IPS-18c (cell line): ENCODE measurements at regions not wholly inside any gene's neighbourhood (a gene's known extent, or its start where the extent isn't known, plus 50 kb on each side); places are given as distances from the start of the nearest gene placed in this dataset.
A peak's percentile ranks its signal among the peaks of the same experiment; 100 is the strongest.
"Not testable (repeated sequence)": the region's sequence is repeated elsewhere in the genome, so short reads cannot be mapped to it uniquely, and the experiment has no call there.

Source experiments
- H3K4me3 ChIP-seq: 2 replicates; pipeline ENCODE4 v1.7.0; 2013; ENCODE audit warnings: low read depth, mild to moderate bottlenecking, low read length, moderate library complexity; ENCODE audit not compliant: insufficient read depth
- H3K9me3 ChIP-seq: one replicate; pipeline ENCODE4 v1.6.1; 2013; ENCODE audit warnings: mild to moderate bottlenecking, low read length, moderate library complexity; ENCODE audit not compliant: control insufficient read depth, insufficient read depth

DNA sequence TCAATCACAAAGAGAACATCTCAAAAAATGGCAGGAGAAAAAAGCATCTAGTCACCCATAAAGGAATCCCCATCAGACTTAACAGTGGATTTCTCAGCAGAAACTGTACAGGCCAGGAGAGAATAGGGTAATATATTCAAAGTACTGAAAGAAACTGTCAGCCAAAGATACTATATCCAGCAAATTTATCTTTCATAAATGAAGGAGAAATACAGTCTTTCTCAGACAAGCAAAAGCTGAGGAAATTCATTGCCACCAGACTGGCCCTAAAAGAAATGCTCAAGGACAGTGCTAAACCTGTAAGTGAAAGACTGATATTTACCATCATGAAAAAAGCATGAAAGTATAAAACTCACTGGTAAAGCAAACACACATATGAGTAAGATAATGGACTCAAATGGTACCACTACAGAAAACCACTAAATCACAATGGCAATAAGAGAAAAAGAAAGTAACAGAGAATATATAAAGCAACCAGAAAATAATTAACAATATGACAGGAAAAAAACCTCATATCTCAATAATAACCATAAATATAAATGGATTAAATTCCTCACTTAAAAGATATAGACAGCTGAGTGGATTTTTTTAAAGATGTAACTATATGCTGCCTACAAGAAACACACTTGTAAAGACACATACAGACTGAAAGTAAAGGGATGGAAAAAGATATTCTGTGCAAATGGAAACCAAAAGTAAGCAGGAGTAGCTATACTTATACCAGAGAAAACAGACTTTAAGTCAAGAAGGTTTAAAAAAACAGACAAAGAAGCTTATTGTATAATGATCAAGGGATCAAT lies 83.4 kb upstream of the STK39 start:
- Histone ChIP-seq H3K9me3 (no peaks in the 10 kb centered on the region), H3K4me3 (no peak overlapping the region)

DNA sequence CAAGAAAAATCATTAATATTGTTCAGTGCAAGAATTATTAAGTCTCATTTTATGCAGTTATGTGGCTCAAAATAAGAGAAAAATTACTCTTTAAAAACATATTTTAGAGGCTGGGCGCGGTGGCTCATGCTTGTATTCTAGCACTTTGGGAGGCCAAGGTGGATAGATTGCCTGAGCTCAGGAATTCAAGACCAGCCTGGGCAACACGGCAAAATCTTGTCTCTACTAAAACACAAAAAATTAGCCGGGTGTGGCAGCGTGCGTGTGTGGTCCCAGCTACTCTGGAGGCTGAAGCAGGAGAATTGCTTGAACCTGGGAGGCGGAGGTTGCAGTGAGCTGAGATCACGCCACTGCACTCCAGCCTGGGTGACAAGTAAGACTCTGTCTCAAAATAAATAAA lies 87.9 kb upstream of the STK39 start:
- H3K4me3 ChIP-seq, H3K9me3 ChIP-seq: not testable (repeated sequence)

DNA sequence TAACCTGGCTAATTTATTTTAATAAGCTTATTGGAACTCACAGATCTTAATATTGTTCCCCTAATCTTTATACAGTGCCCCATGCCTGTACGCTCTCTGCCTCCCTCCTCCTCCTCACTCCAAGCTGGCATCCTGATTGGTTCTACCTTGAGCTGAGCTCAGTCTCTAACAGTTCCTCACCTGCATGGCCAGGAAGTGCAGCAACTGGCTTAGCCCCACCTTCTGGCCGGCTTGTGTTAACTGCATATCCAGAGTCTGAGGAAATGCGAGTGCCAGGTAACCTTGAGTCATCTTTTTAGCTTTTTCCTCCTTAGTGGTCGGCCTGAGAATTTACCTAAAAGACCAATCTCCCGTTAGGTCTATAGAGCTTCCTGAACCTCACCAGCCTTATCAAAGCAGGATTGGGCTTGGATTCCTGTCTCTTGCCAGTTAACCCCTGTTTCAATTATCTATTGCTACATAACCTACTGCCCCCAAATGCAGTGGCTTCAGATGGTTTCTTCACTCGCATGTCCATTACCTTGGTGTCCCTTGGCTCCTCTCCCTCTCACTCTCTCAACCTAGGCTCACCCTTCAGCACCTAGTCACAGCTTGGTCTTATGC lies 89.5 kb upstream of the STK39 start:
- H3K4me3 ChIP-seq = no peak overlapping the region
- no peaks in the 10 kb centered on the region for H3K9me3 ChIP-seq

DNA sequence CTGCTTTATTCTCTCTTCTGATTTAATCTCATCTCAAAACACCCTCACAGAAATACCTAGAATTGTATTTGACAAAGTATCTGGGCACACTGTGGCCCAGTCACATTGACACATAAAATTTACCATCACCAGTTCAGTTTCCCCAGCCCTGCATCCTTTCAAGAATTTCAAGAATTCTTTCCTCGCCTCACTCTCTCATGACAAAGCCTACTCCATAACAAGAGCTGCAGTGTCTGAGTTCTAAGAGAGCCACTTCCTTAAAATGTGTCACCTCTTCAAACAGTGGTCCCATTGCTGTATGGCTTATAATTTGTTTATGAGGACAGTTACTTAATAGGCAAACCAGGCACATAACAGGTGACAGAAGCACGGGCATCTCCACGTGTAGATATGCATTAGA lies 90.9 kb upstream of the STK39 start:
- H3K9me3 ChIP-seq = no peaks in the 10 kb centered on the region
- no peak overlapping the region for H3K4me3 ChIP-seq

DNA sequence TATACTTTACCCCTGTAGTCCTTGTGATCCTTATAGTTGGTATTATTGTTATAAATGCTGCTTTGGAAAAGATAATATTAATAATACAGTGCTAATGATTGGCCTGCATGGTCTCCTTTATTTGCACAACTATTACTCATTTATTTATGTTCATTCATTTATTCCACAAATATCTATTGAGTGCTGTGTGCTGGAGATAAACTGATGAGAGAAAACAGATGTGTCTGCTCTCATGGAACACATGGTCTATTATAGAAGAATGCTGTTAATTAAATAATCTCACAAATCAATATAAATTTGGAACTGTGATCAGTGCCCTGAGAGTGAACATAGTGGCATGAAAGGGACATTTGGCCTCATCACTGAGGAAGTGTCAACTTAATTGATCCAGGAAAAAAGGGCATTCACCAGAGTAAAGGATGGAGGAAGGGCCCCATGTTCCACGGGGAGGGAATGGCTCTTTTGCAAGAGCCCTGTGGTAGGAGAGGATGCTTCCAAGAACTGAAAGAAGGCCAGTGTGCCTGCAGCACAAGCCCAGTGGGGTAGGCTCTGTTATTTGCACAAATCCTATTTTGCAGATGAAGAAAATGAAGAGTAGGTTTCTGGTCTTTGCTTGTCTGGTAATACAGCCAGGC lies 91.5 kb upstream of the STK39 start:
- H3K4me3 ChIP-seq = no peak overlapping the region

DNA sequence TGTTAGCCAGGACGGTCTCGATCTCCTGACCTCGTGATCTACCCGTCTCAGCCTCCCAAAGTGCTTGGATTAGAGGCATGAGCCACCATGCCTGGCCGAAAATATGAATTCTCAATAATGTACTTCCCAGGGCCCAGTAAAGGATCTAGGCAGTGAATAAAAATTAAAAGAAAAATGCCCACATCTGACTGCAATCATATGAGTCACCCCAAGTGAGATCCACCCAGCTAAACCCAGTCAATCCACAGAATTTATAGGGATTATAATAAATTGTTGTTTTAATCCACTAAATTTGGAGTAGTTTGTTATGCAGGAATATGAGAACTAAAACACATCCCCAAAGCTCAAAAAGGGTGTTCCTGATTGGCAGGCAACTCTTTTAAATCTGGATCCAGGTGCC lies 93.5 kb upstream of the STK39 start:
- Histone ChIP-seq H3K9me3 (no peaks in the 10 kb centered on the region), H3K4me3 (no peak overlapping the region)

More for the DNA sequence above, 91.5 kb upstream of the STK39 start:
- no peaks in the 10 kb centered on the region for H3K9me3 ChIP-seq

DNA sequence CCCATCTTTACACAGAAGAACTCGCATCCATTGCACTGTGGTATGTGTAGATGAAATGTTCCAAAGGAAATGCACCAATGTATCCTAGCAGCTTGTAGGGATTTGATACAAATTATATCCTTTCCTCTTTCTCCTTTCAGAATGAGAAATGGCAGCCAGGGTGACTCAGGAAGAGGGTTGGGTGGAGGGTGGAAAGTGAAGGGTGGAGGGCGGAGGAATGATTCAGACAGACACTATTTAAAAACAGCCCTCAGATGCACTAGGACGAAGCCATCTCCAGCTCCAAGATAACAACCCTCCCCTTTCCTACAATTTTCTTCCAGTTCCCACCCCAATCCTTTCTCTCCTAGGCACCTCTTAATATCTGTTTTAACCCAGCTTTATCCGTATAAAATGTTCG lies 96.2 kb upstream of the STK39 start:
- H3K4me3 ChIP-seq = no peak overlapping the region
- no peaks in the 10 kb centered on the region for H3K9me3 ChIP-seq

DNA sequence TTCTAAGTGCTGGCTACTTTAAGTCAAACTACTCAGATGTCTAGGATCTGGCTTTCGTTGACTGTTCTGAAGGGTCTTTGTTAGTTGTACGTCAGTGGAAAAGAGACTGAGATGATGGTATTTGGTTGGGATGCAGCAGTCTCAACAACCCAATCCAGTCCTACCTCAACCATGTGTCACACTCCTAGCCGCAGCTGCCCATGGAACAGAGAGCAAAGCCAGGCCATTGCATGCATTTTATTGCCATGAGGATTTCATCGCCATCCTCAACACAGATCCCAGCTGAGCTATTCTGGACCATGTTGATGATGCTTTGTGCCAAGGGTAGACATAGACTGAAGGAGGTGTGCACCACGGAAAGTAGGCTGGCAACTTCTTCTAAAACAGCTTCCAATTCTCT lies 97.3 kb upstream of the STK39 start:
- Histone ChIP-seq H3K9me3 (no peaks in the 10 kb centered on the region), H3K4me3 (no peak overlapping the region)

DNA sequence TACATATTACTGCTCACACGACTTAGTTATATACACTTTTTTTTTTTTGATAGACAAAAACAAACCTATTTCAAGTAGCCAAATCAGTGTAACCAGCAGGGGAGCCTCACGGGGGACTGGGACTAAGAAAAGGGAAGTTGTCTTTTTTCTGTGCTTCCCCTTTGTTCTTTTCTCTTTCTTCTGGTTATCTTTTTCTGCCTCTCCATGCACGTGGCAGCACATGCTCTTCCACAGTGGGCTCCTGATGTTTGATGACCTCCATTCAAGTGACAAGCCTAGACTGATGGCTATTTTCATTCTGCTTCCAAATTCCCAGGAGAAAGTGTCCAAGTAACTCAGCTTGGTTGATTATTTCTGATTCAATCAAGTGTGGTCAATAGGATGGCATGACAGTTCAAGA lies 98.2 kb upstream of the STK39 start:
- Histone ChIP-seq H3K9me3 (no peaks in the 10 kb centered on the region), H3K4me3 (no peak overlapping the region)

DNA sequence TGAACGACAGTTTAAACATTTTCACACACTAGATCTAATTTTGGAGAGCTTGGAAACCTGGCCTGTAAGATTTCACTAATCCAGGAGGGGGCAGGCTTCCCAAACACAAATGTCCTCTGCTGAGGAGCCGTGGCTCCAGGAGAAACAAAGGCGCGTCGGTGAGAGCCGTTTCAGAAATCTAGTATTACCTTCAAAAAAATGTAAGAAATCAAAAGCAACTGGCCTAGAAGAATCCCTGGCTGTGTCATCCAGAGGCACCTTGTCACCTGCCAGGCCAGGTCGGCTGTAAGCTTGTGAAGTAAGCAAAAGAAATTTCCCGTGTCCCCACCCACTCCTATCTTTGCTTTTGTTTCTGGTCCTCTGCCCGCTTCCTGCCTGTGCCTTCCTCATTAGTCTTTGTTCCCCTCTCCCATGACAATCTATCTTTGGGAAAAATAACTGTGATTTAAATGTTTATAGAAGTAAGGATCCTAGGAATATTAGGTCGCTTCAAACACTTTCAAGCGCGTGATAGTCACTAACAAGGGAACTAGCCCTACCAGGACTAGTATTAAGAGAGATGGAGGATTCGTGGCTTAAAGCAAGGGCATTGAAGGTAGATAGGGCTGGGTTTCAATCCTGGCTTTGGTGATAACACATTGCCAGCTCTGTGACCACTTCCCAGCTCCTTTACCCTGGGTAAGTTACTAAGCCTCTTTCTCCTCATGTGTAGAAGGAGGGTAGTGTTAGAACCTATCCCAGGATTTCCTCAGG lies 99.5 kb upstream of the STK39 start:
- H3K4me3 ChIP-seq = peak overlapping the region; percentile 43; the same call in 1 of the 2 replicates
- H3K9me3 ChIP-seq = no peaks in the 10 kb centered on the region

DNA sequence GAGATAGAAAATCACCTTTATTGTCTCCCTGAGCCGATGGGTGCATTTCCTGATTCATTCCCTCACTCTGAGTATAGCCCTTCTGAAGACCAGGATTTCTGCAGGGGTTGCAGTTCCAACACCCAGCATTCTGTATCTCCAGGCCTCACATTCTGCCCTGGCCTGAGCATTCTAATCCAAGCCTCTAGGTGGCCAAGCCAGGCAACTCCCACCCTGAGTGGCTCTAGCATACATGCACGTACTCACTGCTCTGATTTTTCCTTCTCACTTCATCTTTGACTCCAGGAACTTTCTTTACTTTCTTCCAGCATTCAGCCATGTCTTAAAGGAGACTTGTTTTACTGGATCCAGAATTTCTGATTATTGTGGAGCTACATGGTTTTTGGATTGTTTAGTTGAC lies 100.7 kb upstream of the STK39 start:
- Histone ChIP-seq H3K4me3 (no peak overlapping the region), H3K9me3 (no peaks in the 10 kb centered on the region)

DNA sequence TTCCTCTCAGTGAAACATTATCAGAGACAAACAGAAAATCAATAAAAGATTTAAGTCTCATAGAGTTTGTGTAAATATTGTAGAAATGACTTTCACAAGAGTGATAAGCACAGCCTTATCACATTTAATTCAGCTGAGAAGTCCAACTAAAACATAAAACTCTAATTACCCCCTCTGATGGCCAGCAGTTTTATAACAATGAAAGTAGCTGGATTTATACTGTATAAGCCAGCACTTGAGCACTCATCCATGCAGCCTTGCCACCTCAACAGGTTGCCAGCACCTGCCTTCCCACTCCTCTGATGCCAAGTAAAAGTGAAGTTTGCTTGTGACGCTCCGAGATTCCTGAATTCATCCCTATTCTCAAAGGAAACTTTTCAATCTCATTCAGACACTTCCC lies 103.0 kb upstream of the STK39 start:
- H3K9me3 ChIP-seq = no peaks in the 10 kb centered on the region
- H3K4me3 ChIP-seq = no peak overlapping the region

DNA sequence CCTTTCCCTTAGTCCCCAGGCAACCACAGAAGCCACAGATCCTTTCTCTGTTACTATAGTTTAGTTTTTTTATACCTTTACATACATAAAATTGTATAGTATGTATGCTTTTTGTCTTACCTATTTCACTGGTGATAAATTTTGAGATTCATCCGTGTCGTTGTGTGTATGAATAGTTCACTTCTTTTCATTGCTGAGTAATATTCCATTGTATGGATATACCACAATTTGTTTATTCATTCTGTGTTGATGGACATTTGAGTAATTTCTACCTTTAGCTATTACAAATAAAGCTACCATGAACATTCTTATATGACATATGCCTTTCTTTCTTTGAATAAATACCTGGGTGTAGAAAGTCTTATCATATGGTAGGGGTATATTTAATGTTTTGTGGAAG lies 102.8 kb upstream of the CERS6 start:
- Histone ChIP-seq H3K4me3 (no peak overlapping the region), H3K9me3 (no peaks in the 10 kb centered on the region)

DNA sequence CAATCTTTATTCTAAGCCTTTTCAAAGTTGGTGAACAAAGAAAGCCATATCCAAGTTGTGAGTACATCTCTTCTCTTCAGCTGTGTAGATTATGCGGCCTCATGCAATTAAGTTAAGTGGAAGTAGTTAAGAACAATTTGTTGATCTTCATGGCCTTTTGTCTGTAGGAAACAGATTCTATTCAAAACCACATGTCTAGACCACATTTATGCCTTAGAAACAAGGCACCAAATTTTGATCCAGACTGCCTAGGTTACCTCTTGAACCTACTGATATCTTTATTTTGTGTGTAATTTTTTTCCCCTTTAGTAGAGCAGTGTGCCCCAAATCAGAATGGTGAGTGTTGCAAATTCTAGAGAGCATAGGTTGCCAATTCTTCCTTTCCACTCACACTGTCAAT lies 101.6 kb upstream of the CERS6 start:
- no peak overlapping the region for H3K4me3 ChIP-seq
- no peaks in the 10 kb centered on the region for H3K9me3 ChIP-seq

DNA sequence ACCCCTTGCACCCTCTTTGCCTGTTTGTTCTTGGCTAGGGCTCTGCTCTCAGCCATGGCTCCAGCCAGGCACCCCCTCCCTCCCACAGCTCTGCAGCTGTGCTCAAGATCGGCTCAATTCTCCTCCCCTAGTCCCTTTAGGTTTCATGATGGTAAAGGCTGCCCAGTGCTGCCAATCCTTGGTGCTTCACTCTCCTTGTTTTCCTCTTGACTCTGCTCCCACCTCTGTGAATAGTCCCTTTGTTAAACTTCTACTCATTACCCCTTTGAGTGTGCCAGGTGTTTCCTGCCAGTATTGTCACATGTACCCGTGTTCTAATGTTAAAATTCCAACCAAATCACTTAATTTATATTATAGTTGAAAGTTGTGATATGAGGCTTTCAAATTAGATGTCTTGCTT lies 101.0 kb upstream of the CERS6 start:
- Histone ChIP-seq H3K9me3 (no peaks in the 10 kb centered on the region), H3K4me3 (no peak overlapping the region)

DNA sequence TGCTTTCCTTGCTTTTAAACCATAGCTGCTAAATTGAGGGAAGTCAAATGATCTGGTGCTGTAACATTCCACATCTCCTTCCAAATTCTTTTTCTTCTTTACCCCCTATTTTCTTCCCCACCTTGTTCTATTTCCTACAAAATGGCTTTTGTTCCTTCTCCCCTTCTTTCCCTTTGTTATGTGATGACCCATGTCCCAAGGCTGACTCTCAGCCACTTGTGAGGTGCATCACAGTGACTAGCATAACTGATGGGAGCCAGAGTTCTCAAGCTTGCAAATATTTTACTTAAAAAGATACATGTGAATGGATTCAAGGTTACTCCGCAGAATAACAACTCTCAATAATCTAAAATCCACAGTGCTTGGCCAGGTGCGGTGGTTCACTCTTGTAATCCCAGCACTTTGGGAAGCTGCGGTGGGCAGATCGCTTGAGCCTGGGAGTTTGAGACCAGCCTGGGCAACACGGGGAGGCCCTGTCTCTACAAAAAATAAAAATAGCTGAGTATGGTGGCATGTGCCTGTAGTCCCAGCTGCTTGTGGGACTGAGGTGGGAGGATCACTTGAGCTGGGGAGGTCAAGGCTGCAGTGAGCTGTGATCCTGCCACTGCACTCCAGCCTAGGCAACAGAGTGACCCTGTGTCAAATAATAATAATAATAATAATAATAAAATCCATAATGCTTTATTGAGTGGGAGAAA lies 100.1 kb upstream of the CERS6 start:
- Histone ChIP-seq H3K4me3 (no peak overlapping the region), H3K9me3 (no peaks in the 10 kb centered on the region)

DNA sequence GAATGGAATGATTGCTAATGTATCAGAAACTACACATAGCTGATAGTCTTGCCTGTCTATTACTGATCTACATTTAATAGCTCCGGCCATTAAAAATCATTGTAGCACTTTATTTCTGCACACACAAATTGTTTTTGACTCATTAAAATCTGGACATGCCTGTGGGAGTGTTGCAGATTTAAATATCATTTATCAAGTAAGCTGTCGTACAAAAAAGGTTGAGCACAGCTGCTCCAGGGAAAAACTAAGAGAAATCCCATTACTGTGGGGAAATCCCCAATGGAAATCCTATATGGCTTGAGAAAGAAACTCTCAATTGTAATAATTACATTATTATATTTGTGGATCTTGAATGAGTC lies 99.6 kb upstream of the CERS6 start:
- Histone ChIP-seq H3K9me3 (no peaks in the 10 kb centered on the region), H3K4me3 (no peak overlapping the region)
